ENCODE measurements at regions not wholly inside any gene's neighbourhood (a gene's known extent, or its start where the extent isn't known, plus 50 kb on each side); places are given as distances from the start of the nearest gene placed in this dataset.

- Histone ChIP-seq H3K4me1 (no peaks in the 10 kb centered on the region), H3K4me3 (no peak overlapping the region), H3K36me3 (ENCODE audit: low read depth, missing control alignments) (no peaks in the 10 kb centered on the region), H3K9me3 (no peaks in the 10 kb centered on the region), H3K27ac (no peak overlapping the region), H3K27me3 (no peaks in the 10 kb centered on the region)
- WGBS, 2 donors: 69 to 75% methylated on average over 3 of the region's 3 CpGs
- intact Hi-C loops (cut with DNase I; ENCODE audit: low total_unique reads): no loop called here
- DNase-seq: no peak
- TF ChIP-seq CTCF (IDR thresholded peaks at IDR 0.05) (no peak), POLR2A (IDR thresholded peaks at IDR 0.05) (no peak)
Measured at GRCh38 chr2:139296672-139297209, 516.6 kb upstream of the NXPH2 start.

- Histone ChIP-seq H3K36me3 (ENCODE audit: low read depth, missing control alignments) (no peaks in the 10 kb centered on the region), H3K4me1 (no peaks in the 10 kb centered on the region), H3K9me3 (no peaks in the 10 kb centered on the region), H3K4me3 (no peak overlapping the region), H3K27me3 (no peaks in the 10 kb centered on the region), H3K27ac (no peak overlapping the region)
- 75 to 91% methylated on average over 6 of the region's 6 CpGs for WGBS, 2 donors
- intact Hi-C loops (cut with DNase I; ENCODE audit: low total_unique reads): no loop called here
- TF ChIP-seq CTCF (IDR thresholded peaks at IDR 0.05) (no peak), POLR2A (IDR thresholded peaks at IDR 0.05) (no peak)
- no peak for DNase-seq
Measured at GRCh38 chr2:139293992-139294548, 513.9 kb upstream of the NXPH2 start.

GRCh38 chr2:139281124-139281523 lies 500.9 kb upstream of the NXPH2 start:
- no peaks in the 10 kb centered on the region for H3K4me1 ChIP-seq
- TF ChIP-seq CTCF (IDR thresholded peaks at IDR 0.05) (no peak), POLR2A (IDR thresholded peaks at IDR 0.05) (no peak)
- no peak overlapping the region for H3K4me3 ChIP-seq
- WGBS, 2 donors: 55 to 71% methylated on average over 2 of the region's 2 CpGs
- no peak for DNase-seq
- no peaks in the 10 kb centered on the region for H3K36me3 ChIP-seq (ENCODE audit: low read depth, missing control alignments)
- intact Hi-C loops (cut with DNase I; ENCODE audit: low total_unique reads): no loop called here
- H3K9me3 ChIP-seq: no peaks in the 10 kb centered on the region
- no peaks in the 10 kb centered on the region for H3K27me3 ChIP-seq
- H3K27ac ChIP-seq: no peak overlapping the region

GRCh38 chr2:139271879-139272278 lies 491.7 kb upstream of the NXPH2 start:
- WGBS, 2 donors: 80% methylated on average over 1 of the region's 1 CpG
- Histone ChIP-seq H3K27me3 (no peaks in the 10 kb centered on the region), H3K27ac (no peak overlapping the region), H3K4me3 (no peak overlapping the region), H3K9me3 (no peaks in the 10 kb centered on the region), H3K4me1 (no peaks in the 10 kb centered on the region), H3K36me3 (ENCODE audit: low read depth, missing control alignments) (no peaks in the 10 kb centered on the region)
- no peak for TF ChIP-seq POLR2A (IDR thresholded peaks at IDR 0.05)
- no peak for TF ChIP-seq CTCF (IDR thresholded peaks at IDR 0.05)
- no peak for DNase-seq
- intact Hi-C loops (cut with DNase I; ENCODE audit: low total_unique reads): no loop called here

GRCh38 chr2:139271149-139271548 lies 491.0 kb upstream of the NXPH2 start:
- Histone ChIP-seq H3K27me3 (no peaks in the 10 kb centered on the region), H3K9me3 (no peaks in the 10 kb centered on the region), H3K4me1 (no peaks in the 10 kb centered on the region), H3K36me3 (ENCODE audit: low read depth, missing control alignments) (no peaks in the 10 kb centered on the region), H3K27ac (no peak overlapping the region), H3K4me3 (no peak overlapping the region)
- TF ChIP-seq POLR2A (IDR thresholded peaks at IDR 0.05): no peak
- TF ChIP-seq CTCF (IDR thresholded peaks at IDR 0.05): no peak
- DNase-seq: no peak
- WGBS, 2 donors: 85 to 87% methylated on average over 2 of the region's 2 CpGs
- intact Hi-C loops (cut with DNase I; ENCODE audit: low total_unique reads): no loop called here

Measured in testis (tissue), 2 donors.